Suppressor macrophage (primary cell): ENCODE measurements at regions not wholly inside any gene's neighbourhood (a gene's known extent, or its start where the extent isn't known, plus 50 kb on each side); places are given as distances from the start of the nearest gene placed in this dataset.

Source experiments
- DNase-seq, 4 experiments: peaks; one replicate each; pipeline ENCODE4 v3.0.0-alpha.2; 2020 to 2022

DNA sequence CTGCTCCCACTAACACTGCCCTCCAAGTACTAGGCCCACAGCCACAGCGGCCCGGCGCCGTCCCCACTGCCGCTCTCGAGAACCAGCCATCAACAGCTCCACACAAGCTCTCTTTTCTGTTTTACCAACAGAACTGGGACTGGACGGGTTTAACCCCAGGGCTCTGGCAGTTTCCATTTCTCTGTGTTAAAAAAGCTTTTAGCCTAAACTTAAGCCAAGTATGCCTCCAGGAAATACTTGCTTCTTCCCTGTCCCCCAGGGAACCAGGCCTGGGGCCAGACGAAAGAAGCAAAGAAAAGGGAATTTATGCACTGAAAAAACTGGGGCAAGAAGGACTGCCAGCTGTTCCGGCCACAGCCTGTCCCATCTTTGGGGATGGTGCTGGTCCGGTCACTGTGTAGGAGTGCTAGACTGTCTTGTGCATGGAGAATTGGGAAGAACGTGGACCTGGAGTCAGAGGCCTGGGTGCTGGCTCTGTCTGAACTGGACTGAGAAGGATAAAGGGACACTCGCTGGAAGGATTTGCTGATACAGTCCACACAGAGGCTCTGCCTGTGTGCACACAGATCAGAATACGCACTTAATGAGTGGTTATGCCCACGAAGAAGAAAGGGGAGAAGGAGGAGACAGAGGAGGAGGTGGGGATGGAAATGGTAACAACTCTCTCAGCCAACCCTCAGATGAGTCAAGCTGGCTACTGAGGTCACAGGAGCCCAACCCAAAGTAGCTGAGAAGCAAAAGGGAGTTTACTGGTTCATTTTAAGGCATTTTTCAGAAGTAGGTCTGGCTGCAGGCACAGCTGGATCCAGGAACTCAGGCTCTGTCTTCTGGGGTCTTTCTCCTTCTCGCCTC, 254.4 kb upstream of the PMEPA1 start:
- no peak for DNase-seq

DNA sequence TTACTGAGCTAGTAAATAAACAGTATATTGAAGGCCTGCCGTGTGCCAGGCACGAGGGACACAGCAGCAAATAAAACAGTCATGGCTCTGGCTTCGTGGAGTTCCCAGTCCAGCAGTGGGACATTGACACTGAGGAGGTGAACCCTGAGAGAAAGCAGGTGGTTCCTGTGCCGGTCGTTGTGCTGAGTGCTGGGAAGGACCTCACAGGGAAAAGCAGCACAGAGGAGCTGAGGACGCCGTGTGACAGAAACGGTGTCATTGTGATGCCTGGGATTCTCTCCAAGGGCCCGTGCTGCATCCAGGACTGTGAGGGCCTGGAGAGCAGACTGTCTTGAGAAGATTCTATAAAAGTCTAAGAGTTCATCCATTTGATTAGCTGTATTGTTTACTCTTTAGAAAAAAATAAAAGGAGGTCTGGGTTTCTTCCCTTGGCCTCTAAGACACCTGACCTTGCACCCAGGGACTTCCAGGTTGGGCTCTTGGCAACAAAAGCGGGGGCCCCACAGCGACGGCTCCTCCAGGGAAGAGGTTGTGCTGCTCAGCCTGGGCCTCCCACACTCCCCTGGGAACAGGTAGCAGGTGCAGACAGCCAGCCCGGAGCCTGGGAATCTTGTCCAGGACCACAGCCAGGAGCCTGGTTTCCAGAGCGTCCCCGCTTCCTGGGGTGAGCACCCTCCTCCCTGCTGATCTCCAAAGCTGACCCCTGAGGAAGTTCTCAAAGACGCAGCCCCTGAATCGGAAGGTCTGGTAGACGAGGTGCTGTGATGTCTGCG, 251.2 kb upstream of the PMEPA1 start:
- no peak for DNase-seq

DNA sequence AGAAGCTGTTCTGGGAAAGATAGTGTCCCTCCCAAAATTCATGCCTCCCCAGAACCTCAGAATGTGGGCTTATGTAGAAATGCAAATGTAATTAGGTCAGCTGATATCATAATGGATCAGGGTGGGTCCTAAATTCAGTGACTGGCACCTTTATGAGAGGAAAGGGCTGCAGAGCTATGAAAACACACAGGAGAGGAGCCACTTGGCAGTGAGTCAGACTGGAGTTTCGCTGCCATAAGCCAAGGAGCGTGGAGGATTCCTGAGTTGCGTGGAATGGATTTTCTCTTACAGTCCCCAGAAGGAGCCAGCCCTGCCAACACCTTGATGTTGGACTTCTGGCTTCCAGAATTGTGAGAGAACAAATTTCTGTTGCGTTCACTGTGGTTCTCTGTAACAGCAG, 249.8 kb upstream of the PMEPA1 start:
- DNase-seq, result no peak

GRCh38 chr20:57959018-57959417, 249.2 kb upstream of the PMEPA1 start:
- no peak for DNase-seq

- no peak for DNase-seq
Observed at GRCh38 chr20:57958050-57958420, 248.2 kb upstream of the PMEPA1 start.

DNA sequence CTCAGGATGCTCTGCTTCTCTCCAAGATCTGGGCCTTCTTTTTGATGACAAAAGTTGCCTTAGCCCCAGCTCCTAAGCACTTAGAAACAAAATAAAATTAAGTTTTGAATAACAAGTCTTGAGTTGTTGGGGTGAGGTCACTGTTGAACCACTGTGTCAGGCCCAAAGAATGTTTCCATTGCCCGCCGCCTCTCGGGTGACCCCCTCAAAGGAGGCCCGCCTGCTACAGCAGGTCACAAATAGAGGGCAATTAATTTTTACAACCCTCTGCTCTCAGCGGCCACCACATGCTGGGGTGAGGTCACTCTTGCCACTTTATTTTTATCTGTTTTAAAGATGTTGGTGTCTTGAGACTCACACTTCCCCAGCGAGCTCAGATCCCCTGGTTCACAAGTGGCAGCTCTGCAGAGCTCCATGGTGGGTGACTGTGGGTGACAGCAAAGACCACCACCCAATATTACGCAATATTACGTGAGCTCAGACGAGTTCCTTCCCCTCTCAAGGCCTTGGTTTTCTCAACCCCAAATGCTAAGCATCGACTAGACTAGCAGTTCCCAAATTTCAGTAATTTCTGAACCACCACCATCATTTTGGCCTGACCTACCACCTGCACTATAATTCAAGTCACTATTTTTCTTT, 247.7 kb upstream of the PMEPA1 start:
- no peak for DNase-seq

DNA sequence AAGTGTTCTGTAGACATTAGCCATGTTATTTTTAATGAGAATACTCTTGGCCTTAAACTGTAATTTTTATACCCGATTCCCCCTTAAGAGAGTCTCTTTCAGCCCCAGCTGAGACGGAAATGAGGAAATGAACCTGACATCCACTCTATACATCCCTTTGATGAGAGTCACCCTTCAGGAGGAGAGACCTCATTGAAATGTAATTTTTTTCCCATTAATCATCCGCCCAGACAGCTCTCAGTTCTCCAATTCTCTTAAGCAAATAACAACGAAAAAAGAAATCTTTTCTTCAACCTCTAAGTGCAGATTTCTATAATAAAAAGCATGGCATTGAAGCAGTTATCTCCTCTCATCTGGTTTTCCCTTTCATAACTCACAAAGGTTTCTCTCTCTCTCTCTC, 243.8 kb upstream of the PMEPA1 start:
- DNase-seq, result no peak

DNA sequence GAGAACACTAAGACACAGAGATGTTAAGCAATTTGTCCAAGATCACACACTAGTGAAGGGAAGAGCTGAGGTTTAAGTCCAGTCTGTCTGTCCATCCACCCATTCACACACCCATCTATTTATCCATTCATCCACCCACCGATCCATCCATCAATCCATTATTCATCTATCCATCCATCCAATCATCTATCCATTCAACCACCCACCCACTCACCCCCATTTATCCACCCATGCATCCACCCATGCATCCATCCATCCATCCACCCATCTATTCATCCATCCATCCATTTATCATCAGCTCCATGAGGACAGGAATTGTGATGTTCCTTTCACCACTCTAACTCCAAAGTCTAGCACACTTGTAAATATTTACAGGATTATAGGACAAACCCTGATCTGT, 242.3 kb upstream of the PMEPA1 start:
- no peak for DNase-seq

DNA sequence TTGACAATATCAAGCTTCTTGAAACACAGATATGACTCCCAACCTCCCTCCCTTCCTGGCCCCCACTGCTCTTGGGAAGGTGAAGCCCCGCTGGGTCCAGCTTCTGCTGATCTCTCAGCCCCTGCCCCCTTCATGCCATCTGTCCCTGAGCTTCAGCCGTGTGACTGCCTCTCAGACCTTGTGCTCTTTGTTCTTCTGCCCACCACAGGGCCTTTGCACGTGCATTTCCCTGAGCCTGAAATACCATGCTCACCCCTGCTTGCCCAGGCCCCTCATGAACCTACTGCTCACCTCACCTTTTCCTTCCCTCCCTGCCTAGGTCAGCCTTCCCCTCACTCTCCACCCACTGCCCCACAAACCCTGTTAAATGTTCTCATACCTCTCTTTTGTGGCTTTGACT, 241.7 kb upstream of the PMEPA1 start:
- DNase-seq, result no peak

GRCh38 chr20:57950764-57951485, 241.1 kb upstream of the PMEPA1 start:
- no peak for DNase-seq

- DNase-seq, result no peak
Observed at GRCh38 chr20:57948180-57948955, 238.6 kb upstream of the PMEPA1 start.

GRCh38 chr20:57947421-57948179, 237.8 kb upstream of the PMEPA1 start:
- no peak for DNase-seq

- DNase-seq, result no peak
Observed at GRCh38 chr20:57946559-57947315, 236.9 kb upstream of the PMEPA1 start.

DNA sequence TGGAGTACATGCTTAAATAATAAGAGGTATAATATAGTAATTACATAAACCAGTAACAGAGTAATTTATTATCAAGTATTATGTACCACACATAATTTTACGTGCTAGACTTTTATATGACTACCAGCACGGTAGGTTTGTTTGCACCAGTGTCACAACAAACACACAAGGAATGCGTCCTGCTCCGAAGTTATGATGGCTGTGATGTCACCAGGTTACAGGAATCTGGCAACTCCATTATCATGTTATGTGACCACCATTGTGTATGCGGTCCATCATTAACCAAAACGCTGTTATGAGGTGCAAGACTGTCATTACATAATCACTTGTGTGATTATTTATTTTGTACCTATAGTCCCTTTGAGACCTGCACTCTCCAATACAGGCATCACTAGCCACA, 235.2 kb upstream of the PMEPA1 start:
- DNase-seq, result no peak

DNA sequence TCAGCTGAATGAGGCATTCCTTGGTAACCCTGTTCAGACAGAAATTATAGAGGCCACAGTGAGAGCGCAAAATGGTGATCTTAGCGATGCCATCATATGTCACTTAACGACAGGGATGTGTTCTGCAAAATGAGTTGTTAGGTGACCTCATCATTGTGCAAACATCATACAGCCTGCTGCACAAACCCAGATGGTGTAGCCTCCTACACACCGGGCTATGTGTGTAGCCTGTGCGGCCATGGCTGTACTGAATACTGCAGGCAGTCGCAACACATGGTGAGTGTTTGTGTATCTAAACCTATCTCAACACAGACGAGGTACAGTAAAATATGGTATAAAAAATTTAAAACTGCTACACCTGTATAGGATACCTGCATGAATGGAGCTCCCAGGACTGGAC, 234.1 kb upstream of the PMEPA1 start:
- no peak for DNase-seq

DNA sequence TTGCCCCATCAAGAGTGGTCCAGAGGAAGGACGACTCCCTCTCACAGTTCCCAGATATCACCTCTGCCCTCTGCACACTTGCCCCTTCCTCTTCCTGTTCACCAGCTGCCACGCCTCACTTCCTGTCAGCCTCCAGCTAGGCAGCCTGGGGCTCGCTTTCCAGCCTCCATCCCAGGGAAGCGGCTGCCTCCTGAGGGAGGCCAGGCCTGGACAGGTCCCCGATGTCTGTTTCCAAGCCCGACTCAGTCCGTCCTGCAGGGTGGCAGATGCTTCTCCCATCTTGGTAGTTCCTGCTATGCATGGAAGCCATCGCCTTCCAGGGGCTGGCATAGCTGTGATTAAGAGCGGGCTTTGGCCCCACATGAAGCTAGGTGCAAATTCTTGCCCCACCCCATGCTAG, 233.5 kb upstream of the PMEPA1 start:
- DNase-seq, result no peak

GRCh38 chr20:57941604-57942381, 232.0 kb upstream of the PMEPA1 start:
- DNase-seq, result no peak

GRCh38 chr20:57940868-57941522, 231.2 kb upstream of the PMEPA1 start:
- no peak for DNase-seq

DNA sequence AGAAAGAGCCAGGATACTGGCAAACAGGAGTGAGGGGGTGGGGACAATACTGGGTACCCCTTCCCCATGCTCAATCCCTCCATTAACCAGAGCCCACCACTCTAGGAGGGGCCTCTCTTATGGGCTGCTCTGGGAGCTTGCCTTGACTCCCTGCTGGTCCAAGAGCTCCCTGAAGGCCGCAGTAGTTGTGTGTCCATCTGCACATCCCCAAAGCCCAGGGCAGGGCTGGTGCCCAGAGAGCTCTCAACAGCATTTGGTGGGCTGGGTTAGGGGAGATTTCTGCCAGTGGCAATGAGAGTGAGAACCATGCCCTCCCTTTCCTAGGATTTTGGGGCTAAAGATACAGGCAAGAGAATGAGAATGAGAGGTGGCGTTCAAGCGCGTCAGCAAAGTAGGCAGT, 230.6 kb upstream of the PMEPA1 start:
- DNase-seq, result no peak
